H1 (cell line): ENCODE measurements at regions not wholly inside any gene's neighbourhood (a gene's known extent, or its start where the extent isn't known, plus 50 kb on each side); places are given as distances from the start of the nearest gene placed in this dataset.

ENCODE experiments used
- GABPA ChIP-seq: IDR thresholded peaks from 2 replicates; pipeline ENCODE4 v1.6.1; 2011; ENCODE audit warnings: mild to moderate bottlenecking, low read length, moderate library complexity, borderline replicate concordance; ENCODE audit not compliant: insufficient read depth
- JUND ChIP-seq: IDR thresholded peaks from 2 replicates; pipeline ENCODE4 v1.6.1; 2011; ENCODE audit warnings: mild to moderate bottlenecking, improper control_type of control experiment, low read length
- POLR2A ChIP-seq, 2 experiments: IDR thresholded peaks; 1 replicate in 1 of 2; 2 replicates in 1 of 2; pipeline ENCODE4 v1.6.1; 2011; ENCODE audit warnings: low read depth in 2 of 2, low read length in 2 of 2, mild to moderate bottlenecking in 2 of 2; ENCODE audit errors: control extremely low read depth in 1 of 2
- TAF1 ChIP-seq: IDR thresholded peaks from 2 replicates; pipeline ENCODE4 v1.6.1; 2011; ENCODE audit warnings: mild to moderate bottlenecking, low read depth, low read length
- TF ChIP-seq, protein P1 (sequence below), 3 experiments: IDR thresholded peaks; 1 replicate in 2 of 3; 2 replicates in 1 of 3; pipeline versions ENCODE4 v1.5.1 to v1.6.1; 2011; ENCODE audit warnings: low read length in 3 of 3, mild to moderate bottlenecking in 3 of 3, inconsistent platforms in 2 of 3, low read depth in 1 of 3, moderate library complexity in 1 of 3; ENCODE audit not compliant: insufficient read depth in 1 of 3; ENCODE audit errors: control extremely low read depth in 1 of 3

GRCh38 chrX:28246675-28247074, 265.4 kb upstream of the DCAF8L1 start:
- TF ChIP-seq POLR2A (IDR thresholded peaks at IDR 0.05; ENCODE audit: control extremely low read depth in 1 of 2, low read depth in 2 of 2, low read length in 2 of 2): no peak
- no peak for TF ChIP-seq TAF1
- no peak for TF ChIP-seq JUND
- TF ChIP-seq, protein P1, sequence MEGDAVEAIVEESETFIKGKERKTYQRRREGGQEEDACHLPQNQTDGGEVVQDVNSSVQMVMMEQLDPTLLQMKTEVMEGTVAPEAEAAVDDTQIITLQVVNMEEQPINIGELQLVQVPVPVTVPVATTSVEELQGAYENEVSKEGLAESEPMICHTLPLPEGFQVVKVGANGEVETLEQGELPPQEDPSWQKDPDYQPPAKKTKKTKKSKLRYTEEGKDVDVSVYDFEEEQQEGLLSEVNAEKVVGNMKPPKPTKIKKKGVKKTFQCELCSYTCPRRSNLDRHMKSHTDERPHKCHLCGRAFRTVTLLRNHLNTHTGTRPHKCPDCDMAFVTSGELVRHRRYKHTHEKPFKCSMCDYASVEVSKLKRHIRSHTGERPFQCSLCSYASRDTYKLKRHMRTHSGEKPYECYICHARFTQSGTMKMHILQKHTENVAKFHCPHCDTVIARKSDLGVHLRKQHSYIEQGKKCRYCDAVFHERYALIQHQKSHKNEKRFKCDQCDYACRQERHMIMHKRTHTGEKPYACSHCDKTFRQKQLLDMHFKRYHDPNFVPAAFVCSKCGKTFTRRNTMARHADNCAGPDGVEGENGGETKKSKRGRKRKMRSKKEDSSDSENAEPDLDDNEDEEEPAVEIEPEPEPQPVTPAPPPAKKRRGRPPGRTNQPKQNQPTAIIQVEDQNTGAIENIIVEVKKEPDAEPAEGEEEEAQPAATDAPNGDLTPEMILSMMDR (IDR thresholded peaks at IDR 0.05; ENCODE audit: control extremely low read depth in 1 of 3, insufficient read depth in 1 of 3, low read depth in 1 of 3, low read length in 3 of 3): no peak
- TF ChIP-seq GABPA: no peak
